OCI-LY7 (cell line): ENCODE measurements at regions not wholly inside any gene's neighbourhood (a gene's known extent, or its start where the extent isn't known, plus 50 kb on each side); places are given as distances from the start of the nearest gene placed in this dataset.

Experiments used
- BruUV-seq: library from RNA; stranded (reverse); fragments of 400-500 nt; replicated peaks from 2 replicates; lab custom pipeline; 2021; lab: Mats Ljungman, UMichigan
- CTCF ChIA-PET: fragments of 300-600 bp; sonication (Branson Sonifier 250); formaldehyde crosslinking; loops from one replicate; lab custom pipeline; 2022; ENCODE audit warnings: antibody characterized with exemption; ENCODE audit not compliant: unreplicated experiment; lab: Charles Lee
- POLR2A ChIA-PET: fragments of 300-600 bp; sonication (Branson Sonifier 250); formaldehyde crosslinking; loops from one replicate; lab custom pipeline; 2022; ENCODE audit warnings: antibody characterized with exemption; lab: Charles Lee
- DNase-seq: peaks from one replicate; pipeline ENCODE4 v3.0.0-alpha.2; 2015; ENCODE audit warnings: low spot score
- H2AFZ ChIP-seq: fragments of 200-600 bp; sonication (generic), shearing (Covaris generic); 2 replicates; pipeline ENCODE4 v1.6.1; 2014; ENCODE audit warnings: mild to moderate bottlenecking, antibody characterized with exemption, low read length, moderate library complexity
- H3K27ac ChIP-seq: fragments of 200-600 bp; sonication (generic); 2 replicates; pipeline ENCODE4 v1.5.1; 2014; ENCODE audit warnings: mixed run types, low read depth, mild to moderate bottlenecking, moderate library complexity, low read length, inconsistent platforms; ENCODE audit not compliant: poor library complexity, severe bottlenecking
- H3K36me3 ChIP-seq: fragments of 200-600 bp; sonication (generic); 2 replicates; pipeline ENCODE4 v1.6.1; 2014; ENCODE audit warnings: mild to moderate bottlenecking, antibody characterized with exemption, low read length, moderate library complexity, mixed read lengths; ENCODE audit not compliant: insufficient read depth
- H3K4me1 ChIP-seq: fragments of 200-600 bp; sonication (generic); 2 replicates; pipeline ENCODE4 v1.5.1; 2014; ENCODE audit warnings: mild to moderate bottlenecking, low read length; ENCODE audit not compliant: insufficient read depth, poor library complexity, severe bottlenecking
- H3K4me2 ChIP-seq: fragments of 200-600 bp; sonication (generic); 2 replicates; pipeline ENCODE4 v1.6.1; 2014; ENCODE audit warnings: mild to moderate bottlenecking, low read length
- H3K4me3 ChIP-seq: fragments of 200-600 bp; sonication (generic); 2 replicates; pipeline ENCODE4 v1.5.1; 2014; ENCODE audit warnings: mild to moderate bottlenecking, low read depth, low read length; ENCODE audit not compliant: poor library complexity, severe bottlenecking
- H3K79me2 ChIP-seq: fragments of 200-600 bp; sonication (generic); 2 replicates; pipeline ENCODE4 v1.6.1; 2016; ENCODE audit warnings: low read depth, mild to moderate bottlenecking, low read length, moderate library complexity, mixed read lengths; ENCODE audit not compliant: insufficient read depth
- H3K9me2 ChIP-seq: fragments of 200-600 bp; sonication (generic); 2 replicates; pipeline ENCODE4 v1.6.1; 2016; ENCODE audit warnings: mild to moderate bottlenecking, low read length, mixed read lengths; ENCODE audit not compliant: insufficient read depth
- H3K9me3 ChIP-seq: fragments of 200-600 bp; sonication (generic); 2 replicates; pipeline ENCODE4 v1.6.1; 2014; ENCODE audit warnings: mild to moderate bottlenecking, mixed run types, low read length, mixed read lengths
- H4K20me1 ChIP-seq: fragments of 200-600 bp; sonication (generic); 2 replicates; pipeline ENCODE4 v1.6.1; 2014; ENCODE audit warnings: mild to moderate bottlenecking, antibody characterized with exemption, low read length, moderate library complexity, mixed read lengths; ENCODE audit not compliant: insufficient read depth
- CTCF ChIP-seq: fragments of 200-600 bp; sonication (generic); conservative IDR thresholded peaks from 2 replicates; pipeline ENCODE4 v1.5.1; 2014; ENCODE audit warnings: mild to moderate bottlenecking, antibody characterized with exemption, low read length, moderate library complexity, mixed read lengths
- EZH2phosphoT487 ChIP-seq: fragments of 200-600 bp; sonication (generic); IDR thresholded peaks from 2 replicates; pipeline ENCODE4 v1.6.1; 2018; ENCODE audit warnings: low read depth, borderline replicate concordance, mild to moderate bottlenecking, mixed run types, antibody characterized with exemption, low read length, moderate library complexity, mixed read lengths
- intact Hi-C: fragments of 100-400 bp; cut with micrococcal nuclease; formaldehyde crosslinking; loops from one replicate; pipeline ENCODE4 v1.10.0; 2022; ENCODE audit not compliant: unreplicated experiment

- intact Hi-C loops, result no loop called here
- H3K9me2 ChIP-seq, result no peaks in the 10 kb centered on the region
- peaks cover 7% of the 10 kb centered on the region for H3K4me1 ChIP-seq
- no peaks in the 10 kb centered on the region for H4K20me1 ChIP-seq
- H3K9me3 ChIP-seq, result no peaks in the 10 kb centered on the region
- no peak overlapping the region for H3K4me3 ChIP-seq
- no TSS peak for BruUV-seq
- no peak for DNase-seq
- H2AFZ ChIP-seq, result no peak overlapping the region
- H3K36me3 ChIP-seq, result no peaks in the 10 kb centered on the region
- H3K79me2 ChIP-seq, result no peaks in the 10 kb centered on the region
- POLR2A ChIA-PET, result no interaction called here
- no peak overlapping the region for H3K27ac ChIP-seq
- CTCF ChIA-PET, result no interaction called here
- no peak overlapping the region for H3K4me2 ChIP-seq
- TF ChIP-seq CTCF, result no peak
- no peak for TF ChIP-seq EZH2phosphoT487
Measured at GRCh38 chr1:4511374-4511773, 143.0 kb upstream of the AJAP1 start.

GRCh38 chr1:4512636-4513035 is 141.8 kb upstream of the AJAP1 start:
- no peaks in the 10 kb centered on the region for H4K20me1 ChIP-seq
- no peak for TF ChIP-seq CTCF
- TF ChIP-seq EZH2phosphoT487, result no peak
- ChIA-PET CTCF (no interaction called here), POLR2A (no interaction called here)
- BruUV-seq, result no TSS peak
- H3K9me2 ChIP-seq, result no peaks in the 10 kb centered on the region
- H3K4me3 ChIP-seq, result no peak overlapping the region
- peaks cover 7% of the 10 kb centered on the region for H3K4me1 ChIP-seq
- H3K27ac ChIP-seq, result no peak overlapping the region
- intact Hi-C loops, result no loop called here
- H3K4me2 ChIP-seq, result no peak overlapping the region
- no peaks in the 10 kb centered on the region for H3K9me3 ChIP-seq
- H3K79me2 ChIP-seq, result no peaks in the 10 kb centered on the region
- no peaks in the 10 kb centered on the region for H3K36me3 ChIP-seq
- no peak for DNase-seq
- no peak overlapping the region for H2AFZ ChIP-seq

- H3K4me2 ChIP-seq, result no peak overlapping the region
- H3K4me1 ChIP-seq, result peaks cover 7% of the 10 kb centered on the region
- no peaks in the 10 kb centered on the region for H3K36me3 ChIP-seq
- no peaks in the 10 kb centered on the region for H3K9me3 ChIP-seq
- no peaks in the 10 kb centered on the region for H4K20me1 ChIP-seq
- ChIA-PET POLR2A (interaction anchor here (0.6 kb wide), 1 partner anchor 88 kb away, joined by 3 read pairs; no protein-coding TSS in a partner anchor), CTCF (no interaction called here)
- no peak overlapping the region for H3K4me3 ChIP-seq
- BruUV-seq, result no TSS peak
- intact Hi-C loops, result no loop called here
- no peaks in the 10 kb centered on the region for H3K79me2 ChIP-seq
- no peaks in the 10 kb centered on the region for H3K9me2 ChIP-seq
- no peak for TF ChIP-seq CTCF
- no peak overlapping the region for H2AFZ ChIP-seq
- no peak for DNase-seq
- no peak overlapping the region for H3K27ac ChIP-seq
Measured at GRCh38 chr1:4513685-4514084, 140.7 kb upstream of the AJAP1 start.
